Activated CD4-positive, alpha-beta T cell treated with anti-CD3 and anti-CD28 coated beads for 48 hours (primary cell): ENCODE measurements at regions not wholly inside any gene's neighbourhood (a gene's known extent, or its start where the extent isn't known, plus 50 kb on each side); places are given as distances from the start of the nearest gene placed in this dataset.

Experiments used
- DNase-seq: peaks from one replicate; pipeline ENCODE4 v3.0.0-alpha.2; 2020

DNA sequence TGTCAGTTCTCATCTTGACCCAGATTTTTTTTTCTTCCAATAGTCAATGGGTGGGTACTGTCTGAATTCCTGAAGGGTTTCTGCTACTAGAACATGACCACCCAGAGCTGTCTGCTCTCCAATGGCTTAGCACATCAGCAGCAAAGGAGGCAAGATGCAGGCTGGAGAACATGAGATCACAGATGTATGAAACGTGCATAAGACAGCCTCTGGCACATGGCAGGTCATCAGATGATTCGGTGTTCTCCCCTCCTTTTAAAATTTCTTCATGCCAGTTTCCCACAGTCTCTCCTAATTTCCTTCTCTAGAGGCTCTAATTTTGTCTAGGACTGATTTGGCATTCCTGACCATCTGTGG is 359.3 kb upstream of the TNP1 start:
- no peak for DNase-seq

DNA sequence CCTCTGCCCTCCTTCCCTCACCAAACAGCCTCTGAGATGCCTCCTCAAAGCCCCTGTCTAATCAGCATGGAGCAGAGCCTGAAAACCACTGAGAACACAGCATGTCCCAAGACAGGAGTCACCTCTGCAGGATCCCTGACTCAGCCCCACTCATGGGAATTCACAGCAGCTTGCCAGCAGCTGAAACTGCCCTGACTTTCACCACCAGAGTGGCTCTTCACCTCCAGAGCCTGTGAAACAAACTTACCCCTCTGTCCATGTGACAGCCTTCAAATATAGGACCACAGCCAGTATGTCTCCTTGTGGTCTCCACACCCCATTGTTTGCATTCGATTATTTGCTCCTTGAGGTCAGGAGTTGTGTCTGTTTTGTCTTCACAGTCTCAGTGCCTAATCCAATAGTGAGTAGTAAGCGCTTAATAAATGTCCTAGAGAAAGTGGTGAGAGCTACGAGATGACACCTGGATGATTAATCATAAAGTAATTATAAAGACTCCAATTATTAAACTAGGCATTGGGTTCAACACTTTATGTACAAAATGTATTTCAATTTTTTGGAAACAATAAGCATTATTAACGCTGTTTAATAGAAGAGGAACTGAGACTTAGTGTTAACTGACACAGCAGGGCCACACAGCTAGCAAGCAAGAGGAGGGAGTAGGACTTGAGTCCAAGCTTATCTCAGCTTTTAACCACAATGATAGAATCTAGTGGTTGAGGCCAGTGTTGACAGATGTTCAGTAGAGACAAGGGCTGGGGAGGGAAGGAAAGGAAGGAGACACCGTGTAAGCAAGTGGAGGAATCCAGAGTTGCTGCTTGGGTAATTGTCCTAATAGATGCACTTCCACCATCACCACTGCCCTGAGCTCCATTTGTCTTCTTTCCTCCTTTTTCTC is 358.7 kb upstream of the TNP1 start:
- peak; percentile 9 for DNase-seq

DNA sequence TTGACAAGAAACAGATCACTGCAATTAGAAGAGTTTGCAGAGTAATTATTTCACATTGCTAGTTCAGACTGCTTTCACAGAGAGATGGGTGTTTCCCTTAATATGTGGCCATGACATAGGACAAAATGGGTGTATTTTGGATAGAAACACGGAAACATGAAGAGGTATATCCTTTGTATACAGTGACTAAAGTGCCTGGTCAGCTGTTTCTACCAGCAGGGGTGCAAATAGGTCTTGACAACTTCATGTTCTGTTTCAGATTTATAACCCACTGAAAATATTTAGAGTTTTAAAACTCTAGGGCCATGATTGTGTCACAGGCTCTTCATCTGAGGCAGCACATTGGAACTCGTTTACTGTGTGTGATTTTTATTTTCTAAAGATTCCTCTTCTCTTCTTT is 357.1 kb upstream of the TNP1 start:
- no peak for DNase-seq

DNA sequence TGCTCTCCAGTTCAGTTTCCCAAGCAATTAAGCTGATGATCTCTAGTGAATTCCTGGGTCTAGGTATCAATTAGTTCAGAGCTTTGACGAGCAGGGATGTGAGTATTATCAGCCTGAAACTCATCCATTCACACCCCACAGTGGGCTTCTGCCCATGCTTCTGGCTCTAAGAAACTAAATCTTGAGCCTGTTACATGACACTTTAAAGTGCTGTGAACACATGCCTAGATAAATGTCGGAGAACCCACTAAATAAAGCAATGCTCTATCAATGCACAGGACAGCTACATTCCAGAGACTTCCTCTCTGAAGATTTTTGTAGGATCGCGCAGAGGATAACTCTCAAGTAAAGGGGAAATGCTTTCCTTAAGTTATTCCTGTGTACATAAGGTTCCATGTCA is 356.5 kb upstream of the TNP1 start:
- DNase-seq = no peak

DNA sequence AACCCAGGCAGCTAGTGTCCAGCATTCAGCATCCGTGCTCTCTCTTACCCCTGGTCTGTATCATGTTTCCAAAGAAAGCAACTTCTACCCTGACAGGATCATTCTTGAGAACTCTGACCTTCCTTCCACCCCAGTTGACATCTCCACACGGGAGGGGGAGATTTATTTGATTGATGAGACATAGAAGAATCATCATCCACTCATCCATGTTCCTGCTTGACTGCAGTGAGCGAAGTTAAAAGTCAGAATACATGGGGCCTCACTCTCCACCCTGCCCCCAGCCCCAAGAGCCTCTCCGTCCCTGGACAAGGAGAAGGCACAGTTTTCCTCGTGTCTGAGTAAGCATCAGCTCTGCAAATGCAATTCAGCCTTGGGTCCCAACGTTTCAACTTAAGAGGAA is 356.0 kb upstream of the TNP1 start:
- DNase-seq = no peak

DNA sequence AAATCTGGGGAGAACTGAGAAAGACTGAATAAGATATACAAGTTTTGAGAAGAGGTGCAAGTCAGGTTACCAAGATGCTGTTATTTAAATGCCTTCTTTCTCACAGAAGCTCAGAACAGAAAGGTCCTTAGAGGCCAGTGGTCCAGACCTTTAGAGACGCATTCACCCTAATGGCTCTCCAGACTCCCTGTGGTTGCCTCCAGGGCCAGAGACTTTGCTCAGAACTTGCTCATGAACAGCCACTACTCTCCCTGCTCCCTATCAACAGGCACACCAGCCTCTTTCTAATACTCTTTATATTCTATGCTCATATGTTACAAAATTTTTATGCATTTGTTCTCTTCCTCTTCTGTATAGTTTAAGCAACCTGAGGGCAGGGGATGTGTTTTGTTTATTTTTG is 349.0 kb upstream of the TNP1 start:
- DNase-seq = no peak

DNA sequence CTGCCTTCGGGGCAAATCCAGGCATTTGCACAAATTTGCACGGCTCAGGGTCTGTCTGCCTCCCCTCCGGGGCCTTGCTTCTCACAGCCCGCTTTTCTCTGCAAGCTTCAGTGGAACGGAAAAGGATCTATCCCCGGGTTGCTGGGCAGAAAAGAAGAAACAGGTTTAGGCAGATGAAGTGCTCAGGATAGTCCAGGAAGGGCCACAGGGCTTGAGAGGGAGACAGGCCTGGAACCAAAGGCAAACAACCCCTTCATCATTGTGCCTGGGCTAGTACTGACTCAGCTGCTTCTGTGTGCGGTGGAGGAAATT is 347.8 kb upstream of the TNP1 start:
- DNase-seq = no peak

DNA sequence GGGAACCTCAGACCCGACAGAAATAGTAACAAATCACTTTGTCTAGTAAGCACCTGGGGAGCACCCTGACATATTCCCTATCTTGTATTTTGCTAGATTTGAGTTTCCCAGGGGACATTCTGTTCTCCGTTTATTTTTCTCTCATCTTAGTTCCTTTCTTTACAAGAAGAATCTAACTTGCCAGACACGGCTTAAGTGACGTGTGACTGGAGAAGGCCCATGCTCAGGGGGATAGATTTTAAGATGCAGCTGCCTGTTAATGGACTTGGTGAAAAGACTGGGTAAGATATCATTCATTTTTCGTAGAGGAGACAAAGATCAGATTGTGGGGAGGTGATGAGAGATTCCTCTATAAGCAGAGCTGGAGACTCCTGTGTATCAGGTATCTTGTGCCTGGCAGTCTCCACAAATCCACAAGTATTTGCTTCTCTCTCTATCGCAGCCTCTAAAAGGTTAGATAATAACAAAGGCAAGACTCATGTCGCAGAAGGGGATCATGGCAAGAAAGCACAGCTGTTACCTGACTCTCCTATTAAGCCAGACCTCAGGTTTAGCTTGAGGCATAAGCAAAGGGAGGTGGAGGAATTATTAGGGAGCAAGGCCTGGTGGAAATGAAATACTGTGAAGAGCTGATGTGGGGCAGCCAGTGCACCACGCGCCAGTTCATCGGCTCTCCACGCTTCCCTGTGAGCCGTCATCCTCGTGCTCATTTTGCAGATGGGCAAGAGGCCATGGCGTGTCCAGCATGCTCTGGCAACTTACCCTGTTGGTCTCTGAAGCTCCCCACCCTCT is 347.2 kb upstream of the TNP1 start:
- no peak for DNase-seq

DNA sequence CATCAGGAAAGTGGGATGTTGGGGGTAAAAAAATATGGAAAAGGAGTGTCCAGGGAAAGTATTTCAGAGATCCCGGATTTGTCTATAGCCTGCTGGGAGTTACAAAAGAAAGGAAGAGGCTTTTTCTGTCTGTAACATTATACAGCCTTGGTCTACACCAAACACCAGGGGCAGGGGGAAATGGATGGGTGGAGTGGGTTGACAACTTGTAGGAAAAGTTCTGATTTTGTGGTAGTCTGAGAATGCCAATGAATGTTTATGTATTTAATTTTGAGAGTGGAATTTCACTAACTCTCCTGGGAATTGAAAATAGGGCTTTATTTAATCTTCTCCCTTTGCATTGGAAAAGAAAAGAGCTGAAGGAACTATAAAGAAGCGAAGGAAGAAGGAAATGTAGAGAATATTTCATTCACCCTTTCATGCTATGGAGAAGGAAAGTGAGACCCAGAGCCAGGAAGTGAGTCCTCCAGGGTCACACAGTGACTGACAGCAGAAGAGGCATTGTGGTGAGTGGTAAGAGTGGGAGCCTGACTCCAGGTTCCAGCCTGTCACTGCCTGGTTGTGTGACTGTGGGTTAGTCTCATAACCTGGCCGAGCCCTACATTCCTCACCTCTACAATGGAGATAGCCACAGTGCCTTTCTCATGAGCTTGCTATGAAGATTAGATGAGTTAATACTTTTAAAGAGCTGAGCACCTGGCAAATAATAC is 346.3 kb upstream of the TNP1 start:
- no peak for DNase-seq

DNA sequence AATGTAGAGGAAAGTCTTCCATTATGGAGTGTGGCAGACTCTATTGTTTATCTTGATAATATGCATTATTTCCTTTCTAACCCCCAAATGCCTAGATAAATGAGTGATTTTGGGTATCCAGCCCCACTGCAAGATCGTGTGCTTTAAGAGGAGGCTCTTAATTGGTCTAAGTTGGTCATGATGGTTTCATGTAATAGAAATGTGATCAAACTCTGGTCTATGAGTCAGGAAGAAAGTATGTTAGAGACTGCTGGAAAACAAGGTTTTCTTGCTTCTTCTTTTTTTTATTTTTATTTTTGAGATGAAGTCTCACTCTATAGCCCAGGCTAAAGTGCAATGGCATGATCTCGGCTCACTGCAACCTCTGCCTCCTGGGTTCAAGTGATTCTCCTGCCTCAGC is 344.5 kb upstream of the TNP1 start:
- no peak for DNase-seq

DNA sequence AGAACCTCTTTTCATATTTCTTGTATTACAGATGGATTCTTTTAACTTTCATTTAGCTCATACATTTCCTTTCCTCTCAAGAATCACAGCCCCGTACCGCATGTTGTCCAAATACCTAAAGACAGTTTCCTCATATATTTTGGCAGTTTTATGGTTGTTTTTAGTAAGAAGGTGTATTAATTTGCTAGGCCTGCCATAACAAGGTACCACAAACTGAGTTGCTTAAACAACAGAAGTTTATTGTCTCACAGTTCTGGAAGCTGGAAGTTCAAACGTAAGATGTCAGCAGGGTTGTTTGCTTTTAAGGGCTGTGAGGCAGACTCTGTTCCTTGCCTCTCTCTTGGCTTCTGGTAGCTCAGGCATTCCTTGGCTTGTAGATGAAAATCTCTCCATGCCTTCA is 343.2 kb upstream of the TNP1 start:
- DNase-seq = no peak

DNA sequence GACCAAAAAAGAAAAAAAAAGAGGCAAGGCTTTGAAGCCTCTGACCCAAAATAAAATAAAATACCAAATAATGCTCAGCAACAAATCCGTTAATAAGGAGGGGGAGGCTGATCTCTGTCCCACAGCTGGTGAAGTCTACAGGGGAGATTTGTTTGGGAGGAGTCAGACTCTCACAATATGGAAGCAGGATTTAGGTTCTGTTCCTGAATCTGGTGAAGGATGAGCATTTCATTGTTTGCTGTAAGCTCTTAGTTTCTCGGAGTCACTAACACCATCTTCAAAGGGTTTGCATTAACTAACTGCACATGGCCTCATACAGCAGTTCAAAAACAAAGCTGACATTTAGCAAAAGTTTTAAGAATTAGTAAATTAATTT is 339.4 kb upstream of the TNP1 start:
- no peak for DNase-seq

DNA sequence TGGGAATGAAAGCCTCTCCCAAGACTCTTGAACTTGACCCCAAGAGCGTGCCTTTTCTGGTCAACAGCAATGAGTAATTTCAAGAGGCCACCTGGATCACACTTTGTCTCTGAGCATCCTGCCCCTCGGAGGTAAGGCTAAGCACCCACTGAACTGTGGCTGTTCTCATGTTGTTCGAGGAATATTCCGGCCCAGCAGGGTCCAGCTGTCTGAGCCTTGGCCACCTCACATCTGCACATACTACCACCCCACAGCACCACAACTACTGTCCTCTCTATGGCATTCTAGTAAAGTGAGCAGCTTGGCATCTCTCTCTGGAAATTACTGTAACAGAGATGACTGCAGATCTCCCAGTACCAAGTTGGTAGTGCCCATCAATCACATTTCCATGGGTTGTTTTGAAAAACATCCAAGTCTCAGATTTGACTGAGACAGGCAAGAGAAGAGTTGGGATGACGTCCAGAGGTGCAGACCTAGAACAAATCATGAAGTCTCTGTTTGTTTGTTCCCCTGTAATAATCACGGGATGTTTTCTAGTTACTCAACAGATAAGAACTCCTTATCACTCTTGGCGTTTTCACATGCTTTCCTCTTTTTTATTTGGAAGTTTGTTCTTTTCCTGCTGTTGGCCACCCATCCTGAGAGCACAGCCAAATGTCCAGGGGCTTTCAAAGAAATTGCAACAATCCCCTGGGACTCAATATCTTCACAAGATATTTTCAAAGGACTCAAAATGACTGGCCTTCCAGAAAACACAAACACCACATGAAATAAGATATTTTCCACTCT is 336.0 kb upstream of the TNP1 start:
- DNase-seq = no peak

DNA sequence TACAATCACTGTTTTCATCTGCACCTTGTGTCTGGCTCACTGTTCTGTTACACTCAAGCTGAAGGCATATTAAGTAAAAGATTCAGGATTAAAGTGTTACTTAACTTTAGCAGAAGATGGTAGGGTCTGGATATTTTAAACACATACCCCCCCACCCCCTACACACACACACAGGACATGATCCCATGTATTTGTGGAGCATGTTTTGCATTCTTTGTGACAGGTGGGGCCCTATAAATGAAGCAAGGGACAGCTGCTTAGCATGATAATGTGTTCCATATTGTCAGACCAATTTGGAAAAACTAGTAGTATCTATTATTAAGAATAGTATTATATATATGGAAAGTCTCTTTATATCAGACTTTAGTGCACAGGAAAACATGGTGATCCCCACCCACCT is 335.2 kb upstream of the TNP1 start:
- no peak for DNase-seq

DNA sequence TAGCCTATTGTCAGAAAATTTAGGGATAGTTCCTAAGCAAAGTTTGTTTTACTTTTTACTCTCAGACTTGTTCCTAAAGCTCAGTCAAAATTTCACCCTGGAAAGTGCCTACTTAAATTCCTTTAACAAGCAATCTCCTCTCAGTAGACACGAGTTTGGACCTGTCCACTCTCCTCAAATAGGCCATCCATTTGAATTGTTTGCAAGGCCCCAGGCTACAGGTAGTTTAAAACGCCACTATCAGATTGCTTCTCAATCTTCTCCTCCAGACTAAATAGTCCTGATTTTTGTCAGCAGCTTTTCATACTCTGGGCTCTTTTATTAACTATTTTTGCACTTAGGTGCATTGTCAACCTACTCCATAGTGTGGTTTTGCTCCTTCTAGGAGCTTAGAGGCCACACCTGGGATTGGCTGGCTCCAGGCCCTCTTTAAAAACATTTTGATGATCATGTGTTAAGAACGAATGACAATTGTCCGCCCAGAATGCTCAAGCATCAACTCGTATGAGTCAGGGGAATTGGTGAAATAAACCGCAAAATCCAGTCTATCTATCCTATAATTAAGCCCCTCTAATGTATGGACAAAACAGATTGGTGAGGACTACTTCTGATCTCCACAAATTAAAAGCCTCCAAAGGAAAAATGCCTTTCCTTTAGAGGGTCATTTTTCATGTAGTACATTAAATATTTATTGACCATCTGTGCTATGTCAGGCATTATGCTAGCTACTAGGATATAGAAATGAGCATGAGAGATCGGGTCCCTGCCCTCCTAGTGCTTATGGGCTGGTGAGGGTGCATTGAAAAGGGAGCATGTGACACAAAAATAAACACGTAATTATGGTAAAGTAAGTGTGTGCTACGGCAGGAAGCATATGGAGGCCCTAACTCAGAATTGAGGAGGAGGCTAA is 333.8 kb upstream of the TNP1 start:
- no peak for DNase-seq

DNA sequence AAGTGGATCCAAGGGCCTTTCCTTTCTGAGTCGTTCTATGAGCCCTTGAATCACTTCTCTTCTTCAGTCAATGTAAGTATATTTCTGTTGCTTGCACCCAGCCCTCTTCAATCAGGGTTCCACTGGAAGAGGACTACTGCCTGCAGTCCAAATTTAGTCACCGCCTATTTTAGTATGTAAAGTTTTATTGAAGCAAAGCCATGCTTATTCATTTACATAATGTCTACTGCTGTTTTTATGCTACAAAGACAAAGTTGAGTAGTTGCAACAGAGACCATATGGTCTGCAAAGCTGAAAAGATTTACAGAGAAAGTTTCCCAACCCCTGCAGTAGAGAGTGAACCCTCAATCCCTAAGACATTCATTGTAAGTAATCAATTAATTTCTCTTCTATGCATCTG is 332.5 kb upstream of the TNP1 start:
- DNase-seq = no peak

DNA sequence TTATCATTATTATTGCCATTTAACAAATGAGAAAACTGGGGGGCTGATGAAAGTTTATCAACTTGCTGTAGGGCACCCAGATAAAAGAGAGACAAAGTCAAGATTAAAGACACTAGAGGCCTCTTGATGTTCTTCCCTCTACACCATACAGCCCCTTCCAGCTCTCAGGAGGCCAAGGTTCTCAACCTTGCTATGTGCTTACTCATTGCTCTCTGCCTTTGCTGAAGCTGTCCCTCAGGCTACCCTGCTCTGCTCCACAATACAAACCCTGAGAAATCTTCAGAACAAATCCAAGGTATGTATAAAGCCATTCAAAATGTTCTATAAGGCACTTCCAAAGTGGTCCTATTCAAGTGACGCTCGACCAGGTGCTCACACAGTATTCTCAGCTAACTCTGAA is 329.9 kb upstream of the TNP1 start:
- no peak for DNase-seq

DNA sequence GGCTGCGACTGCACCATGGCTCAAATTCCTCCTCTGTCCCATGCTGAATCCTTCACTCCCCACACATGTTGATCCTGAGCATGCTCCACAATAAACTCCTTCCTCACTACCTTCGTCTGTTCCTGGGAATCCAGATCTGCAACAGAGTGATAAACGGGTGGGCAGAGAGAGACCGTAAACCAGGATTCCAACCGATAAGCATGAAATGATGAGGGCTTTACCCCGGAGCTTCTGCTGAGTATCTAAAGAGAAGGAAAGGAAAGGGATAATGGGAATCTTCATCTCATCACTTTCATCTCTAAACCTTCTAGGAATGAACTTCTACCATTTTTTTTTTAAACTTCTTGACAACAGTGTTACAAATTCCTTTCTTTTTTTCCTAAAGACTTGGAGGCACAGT is 329.3 kb upstream of the TNP1 start:
- no peak for DNase-seq

DNA sequence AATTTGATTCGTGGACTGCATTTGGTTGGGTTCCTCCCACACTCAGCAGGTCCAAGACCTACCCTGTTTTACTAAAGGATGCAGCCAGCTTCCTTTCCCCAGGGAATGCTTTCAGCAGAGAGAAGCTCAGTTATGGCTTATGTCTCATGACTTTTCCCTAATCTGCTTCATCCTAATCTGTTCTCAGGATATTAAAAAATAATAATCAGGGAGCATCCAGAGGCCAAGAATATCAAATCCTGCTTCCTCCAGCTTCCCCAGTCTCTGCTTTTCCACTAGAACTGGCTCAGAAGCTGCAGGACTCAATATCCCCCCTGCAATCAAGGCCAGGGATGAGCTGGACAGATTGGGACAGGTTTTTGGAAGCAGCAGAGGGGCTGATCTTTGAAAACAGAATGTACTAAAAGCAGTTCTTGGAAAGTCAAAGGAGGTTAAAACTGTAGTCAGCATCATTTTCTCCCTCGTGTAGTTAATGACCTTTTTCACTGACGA is 326.9 kb upstream of the TNP1 start:
- no peak for DNase-seq

DNA sequence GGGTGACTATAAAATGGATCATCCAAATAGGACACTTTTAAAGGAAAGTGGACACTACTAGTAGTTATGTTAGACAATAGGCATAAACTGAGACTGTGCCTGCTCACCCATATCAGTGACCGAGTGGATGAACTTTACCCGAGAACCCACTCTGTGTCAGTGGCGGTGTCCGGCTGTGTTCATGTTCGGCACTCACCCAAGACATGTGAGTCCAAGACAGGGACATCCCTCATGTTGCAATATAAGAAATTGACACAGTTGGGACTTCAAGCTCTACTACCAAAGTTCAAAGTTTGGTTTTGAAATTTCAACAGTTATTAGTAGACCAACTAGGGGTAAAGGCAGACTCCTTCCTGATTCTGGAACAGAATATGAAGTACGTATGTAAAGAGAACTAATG is 326.3 kb upstream of the TNP1 start:
- DNase-seq = no peak

DNA sequence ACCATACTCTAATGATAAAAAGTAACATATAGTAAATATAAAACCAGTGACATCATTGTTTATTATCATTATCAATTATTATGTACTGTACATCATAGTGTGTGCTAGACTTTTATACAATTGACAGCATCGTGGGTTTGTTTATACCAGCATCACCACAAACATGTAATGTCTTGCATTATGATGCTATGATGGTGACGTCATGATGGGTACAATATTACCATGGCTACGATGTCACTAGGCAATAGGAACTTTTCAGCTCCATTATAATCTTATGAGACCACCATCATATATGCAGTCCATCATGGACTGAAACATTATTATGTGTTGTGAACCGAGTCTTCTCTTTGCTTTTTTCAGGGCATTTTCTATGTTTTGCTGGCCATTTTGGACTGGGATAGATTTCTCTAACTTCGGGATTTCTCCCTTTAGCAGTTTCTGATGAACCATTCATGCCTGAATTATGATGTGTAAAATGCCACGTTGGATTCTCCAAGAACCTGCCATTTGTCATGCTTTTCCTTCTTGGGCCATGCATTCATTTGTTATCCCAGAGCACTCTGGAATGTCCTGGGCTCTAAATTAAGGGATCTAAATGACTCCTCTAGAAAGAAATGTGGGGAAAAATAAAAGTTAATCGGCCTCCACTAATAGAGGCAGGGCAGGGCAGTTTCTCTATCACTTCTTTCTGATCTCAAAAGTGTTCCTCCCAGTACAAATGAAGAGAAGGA is 325.6 kb upstream of the TNP1 start:
- no peak for DNase-seq
